ENCODE measurements at regions not wholly inside any gene's neighbourhood (a gene's known extent, or its start where the extent isn't known, plus 50 kb on each side); places are given as distances from the start of the nearest gene placed in this dataset.
"Not testable (repeated sequence)": the region's sequence is repeated elsewhere in the genome, so short reads cannot be mapped to it uniquely, and the experiment has no call there.

DNA sequence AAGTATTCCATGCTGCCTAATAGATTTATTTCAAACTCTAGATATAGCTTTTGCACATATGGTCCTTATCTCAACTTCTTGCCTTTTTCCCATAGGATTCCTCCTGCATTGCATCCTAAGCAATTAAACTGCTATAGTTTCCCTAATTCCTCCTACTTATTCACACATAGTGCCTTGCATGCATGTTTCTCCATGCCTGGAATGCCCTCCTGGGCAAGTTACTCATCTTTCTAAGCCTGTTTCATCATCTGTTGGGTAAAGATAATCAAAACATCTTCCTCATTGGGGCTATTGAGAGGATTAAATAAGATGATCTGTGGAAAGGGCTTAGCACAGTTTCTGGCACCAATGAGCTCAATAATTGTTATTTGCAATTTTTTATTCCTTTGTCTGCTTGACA, 726.5 kb downstream of the SLC4A3 start:
- no peak overlapping the region for H3K27ac Mint-ChIP-seq
- H3K4me3 Mint-ChIP-seq = no peak overlapping the region
- H3K4me1 Mint-ChIP-seq = no peaks in the 10 kb centered on the region
- no peaks in the 10 kb centered on the region for H3K36me3 Mint-ChIP-seq
- no peaks in the 10 kb centered on the region for H3K27me3 Mint-ChIP-seq
- no peaks in the 10 kb centered on the region for H3K9me3 Mint-ChIP-seq

DNA sequence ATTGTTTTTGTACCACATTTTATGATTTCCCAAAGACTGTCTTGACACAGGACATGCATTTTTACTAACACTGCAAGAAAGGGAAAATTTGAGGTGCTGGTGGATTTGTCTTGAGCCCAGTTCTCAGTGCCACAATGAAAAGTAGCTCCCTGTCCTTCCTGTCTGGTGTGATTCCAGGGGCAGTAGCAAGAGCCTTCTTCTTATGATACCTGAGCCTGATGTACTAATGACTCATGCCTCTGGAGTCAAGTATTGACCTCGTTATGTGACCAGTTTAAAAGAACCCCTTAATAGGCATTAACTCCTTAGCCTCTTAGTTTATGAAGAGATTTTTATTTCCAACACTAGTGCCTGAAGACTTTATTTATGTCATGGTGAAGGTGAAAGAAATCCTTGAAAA, 728.6 kb downstream of the SLC4A3 start:
- no peak overlapping the region for H3K4me3 Mint-ChIP-seq
- no peaks in the 10 kb centered on the region for H3K4me1 Mint-ChIP-seq
- H3K36me3 Mint-ChIP-seq = no peaks in the 10 kb centered on the region
- H3K27me3 Mint-ChIP-seq = no peaks in the 10 kb centered on the region
- H3K27ac Mint-ChIP-seq = no peak overlapping the region
- no peaks in the 10 kb centered on the region for H3K9me3 Mint-ChIP-seq

DNA sequence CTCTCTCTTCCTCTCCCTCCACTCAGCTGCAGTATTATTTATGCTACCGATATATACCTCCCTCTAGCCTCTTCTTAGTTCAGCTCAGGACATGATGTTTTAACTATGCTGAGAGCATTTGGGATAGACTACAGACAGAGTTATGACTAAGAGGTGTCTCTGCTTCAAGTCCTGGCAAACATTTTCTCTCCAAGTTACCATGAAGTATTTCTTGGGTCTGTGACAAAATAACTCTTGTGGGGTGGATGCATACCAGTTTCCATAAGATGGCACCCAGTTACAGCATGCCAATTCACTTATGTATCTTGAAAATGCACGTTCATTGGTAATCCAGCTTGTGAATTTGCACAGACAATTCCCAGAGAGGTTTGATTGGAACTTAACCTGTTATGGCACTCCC, 737.6 kb downstream of the SLC4A3 start:
- Mint-ChIP-seq H3K4me1 (no peaks in the 10 kb centered on the region), H3K36me3 (no peaks in the 10 kb centered on the region), H3K27ac (no peak overlapping the region), H3K4me3 (no peak overlapping the region), H3K27me3 (no peaks in the 10 kb centered on the region), H3K9me3 (peaks cover 6% of the 10 kb centered on the region)

DNA sequence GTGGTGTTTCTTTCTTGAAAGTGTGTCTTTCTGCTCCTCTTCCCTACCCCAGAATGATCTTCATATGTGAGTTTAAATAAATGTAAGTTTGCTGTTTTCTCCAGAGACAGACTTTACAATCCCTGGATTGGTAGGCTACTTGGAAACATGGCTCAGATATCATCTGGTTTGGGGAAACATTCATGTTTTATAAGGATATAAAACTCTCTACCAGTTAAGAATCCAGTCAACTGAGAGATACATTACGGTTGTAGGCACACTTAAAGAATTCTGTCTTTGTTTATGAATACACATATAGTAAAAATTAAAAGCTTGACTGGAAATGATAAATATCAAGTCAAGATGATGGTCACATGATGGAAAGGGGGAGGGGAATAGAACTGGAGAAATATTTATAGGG, 739.3 kb downstream of the SLC4A3 start:
- Mint-ChIP-seq H3K4me1 (no peaks in the 10 kb centered on the region), H3K27ac (no peak overlapping the region), H3K4me3 (no peak overlapping the region), H3K9me3 (peaks cover 3% of the 10 kb centered on the region), H3K27me3 (no peaks in the 10 kb centered on the region), H3K36me3 (no peaks in the 10 kb centered on the region)

DNA sequence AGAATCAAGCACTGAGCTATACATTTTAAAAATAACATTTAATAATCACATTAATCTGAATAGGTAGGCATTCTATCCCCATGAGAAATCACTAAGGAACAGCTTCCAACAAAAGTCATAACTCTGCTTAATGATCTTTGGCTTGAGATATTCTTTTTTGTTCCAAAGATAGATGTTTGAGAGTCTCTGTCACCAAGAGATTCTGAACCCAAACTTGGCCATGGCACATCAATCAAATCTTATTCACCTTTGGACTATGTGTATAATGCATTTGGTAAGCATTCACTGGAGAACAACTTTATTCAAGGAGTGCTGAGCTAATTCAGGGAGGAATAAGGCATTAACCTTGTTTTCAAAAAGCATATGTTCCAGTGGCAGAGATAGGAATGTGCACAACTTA, 743.3 kb downstream of the SLC4A3 start:
- H3K9me3 Mint-ChIP-seq = no peaks in the 10 kb centered on the region
- H3K27me3 Mint-ChIP-seq = no peaks in the 10 kb centered on the region
- H3K36me3 Mint-ChIP-seq = no peaks in the 10 kb centered on the region
- no peak overlapping the region for H3K4me3 Mint-ChIP-seq
- no peaks in the 10 kb centered on the region for H3K4me1 Mint-ChIP-seq
- no peak overlapping the region for H3K27ac Mint-ChIP-seq

DNA sequence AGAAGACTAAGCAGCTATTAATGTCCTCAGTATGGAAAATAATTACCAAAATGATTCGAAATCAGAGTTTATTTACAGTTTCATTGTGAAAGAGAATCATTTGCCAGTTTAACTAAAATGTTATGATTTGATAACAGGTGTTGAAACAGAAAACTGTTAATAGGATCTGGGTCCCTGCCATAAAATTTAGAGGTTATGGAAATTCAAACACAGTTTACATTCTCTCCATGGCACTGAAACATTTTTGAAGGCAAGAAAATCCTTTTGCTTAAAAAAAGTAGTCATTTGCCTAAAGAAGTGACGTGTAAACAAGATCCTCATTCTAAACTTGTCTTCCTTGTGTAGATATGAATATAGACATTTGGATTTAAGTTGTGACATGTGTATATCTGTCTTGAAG, 743.8 kb downstream of the SLC4A3 start:
- H3K27me3 Mint-ChIP-seq = no peaks in the 10 kb centered on the region
- H3K9me3 Mint-ChIP-seq = no peaks in the 10 kb centered on the region
- H3K4me3 Mint-ChIP-seq = no peak overlapping the region
- H3K27ac Mint-ChIP-seq = no peak overlapping the region
- H3K4me1 Mint-ChIP-seq = no peaks in the 10 kb centered on the region
- no peaks in the 10 kb centered on the region for H3K36me3 Mint-ChIP-seq

DNA sequence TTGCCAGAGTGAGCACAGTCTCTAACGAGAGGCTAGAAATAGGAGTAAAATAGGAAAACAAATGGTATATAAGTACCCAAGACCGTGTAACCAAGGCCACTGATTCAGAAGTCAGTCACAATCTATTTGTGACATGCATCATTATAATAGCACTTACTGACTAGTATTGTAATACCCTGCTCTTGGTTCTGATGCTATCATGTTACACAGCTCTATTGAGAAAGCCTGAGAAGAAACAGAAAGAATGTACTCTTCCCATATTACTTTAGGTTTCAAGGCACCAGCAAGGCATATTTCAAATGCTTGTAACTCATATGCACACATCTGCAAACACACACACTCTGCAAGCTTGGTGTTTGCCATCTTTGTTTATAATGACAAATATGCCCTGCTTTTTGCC, 746.4 kb downstream of the SLC4A3 start:
- H3K4me1 Mint-ChIP-seq = no peaks in the 10 kb centered on the region
- H3K27ac Mint-ChIP-seq = no peak overlapping the region
- no peak overlapping the region for H3K4me3 Mint-ChIP-seq
- no peaks in the 10 kb centered on the region for H3K27me3 Mint-ChIP-seq
- no peaks in the 10 kb centered on the region for H3K9me3 Mint-ChIP-seq
- H3K36me3 Mint-ChIP-seq = no peaks in the 10 kb centered on the region

DNA sequence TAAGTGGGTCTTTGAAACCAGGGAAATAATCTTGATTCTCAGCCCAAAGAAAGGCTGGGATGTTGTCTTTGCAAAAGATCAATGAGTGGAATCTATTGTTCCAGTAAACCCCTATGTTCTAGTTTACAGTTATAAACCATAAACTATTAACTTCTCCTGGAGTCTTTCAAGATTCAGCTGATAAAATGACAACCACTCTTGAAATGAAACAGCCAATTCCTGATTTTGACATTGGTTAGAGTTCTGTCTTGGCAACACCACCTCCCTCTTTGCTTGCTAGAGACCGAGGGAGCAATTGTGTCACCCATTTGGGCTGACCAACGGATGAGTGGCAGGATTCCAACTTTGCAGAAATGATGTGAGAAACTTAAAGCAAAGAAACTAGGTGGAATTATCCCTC, 746.9 kb downstream of the SLC4A3 start:
- H3K36me3 Mint-ChIP-seq = no peaks in the 10 kb centered on the region

DNA sequence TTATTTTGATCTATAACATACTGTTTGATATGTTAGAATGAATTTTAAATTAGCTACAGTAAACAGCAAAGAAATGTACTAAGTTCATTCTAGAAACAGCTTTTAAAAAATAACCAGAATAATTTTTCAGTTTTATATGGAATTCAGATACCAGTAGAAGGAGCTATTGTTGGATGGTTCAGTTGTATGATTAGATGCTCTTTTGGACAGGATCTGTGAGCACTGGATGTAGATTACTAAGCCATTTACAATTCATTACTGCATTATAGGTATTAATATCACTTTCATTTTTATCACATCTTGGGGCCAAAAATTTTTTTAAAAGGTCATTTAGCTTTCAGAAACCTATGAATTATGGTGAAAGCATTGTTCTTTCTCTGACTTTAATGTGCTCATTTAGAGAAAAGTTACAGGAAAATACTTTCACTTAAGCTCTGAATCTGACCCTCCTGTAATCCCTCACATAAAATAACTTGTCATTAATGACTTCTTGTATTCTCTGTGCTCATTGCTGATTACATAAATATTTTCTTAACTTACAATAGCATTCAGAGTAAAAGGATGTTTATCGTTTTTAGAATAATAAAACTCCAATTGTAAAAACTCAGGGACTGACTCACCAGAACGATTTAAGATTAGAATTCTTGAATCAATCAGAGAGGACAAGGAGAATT, 750.2 kb downstream of the SLC4A3 start:
- Mint-ChIP-seq H3K4me1 (no peaks in the 10 kb centered on the region), H3K9me3 (peaks cover 18% of the 10 kb centered on the region), H3K27ac (no peak overlapping the region), H3K36me3 (no peaks in the 10 kb centered on the region), H3K27me3 (no peaks in the 10 kb centered on the region), H3K4me3 (no peak overlapping the region)

More for the DNA sequence above, 746.9 kb downstream of the SLC4A3 start:
- H3K4me3 Mint-ChIP-seq = no peak overlapping the region
- no peak overlapping the region for H3K27ac Mint-ChIP-seq
- H3K27me3 Mint-ChIP-seq = no peaks in the 10 kb centered on the region
- no peaks in the 10 kb centered on the region for H3K9me3 Mint-ChIP-seq
- H3K4me1 Mint-ChIP-seq = no peaks in the 10 kb centered on the region

DNA sequence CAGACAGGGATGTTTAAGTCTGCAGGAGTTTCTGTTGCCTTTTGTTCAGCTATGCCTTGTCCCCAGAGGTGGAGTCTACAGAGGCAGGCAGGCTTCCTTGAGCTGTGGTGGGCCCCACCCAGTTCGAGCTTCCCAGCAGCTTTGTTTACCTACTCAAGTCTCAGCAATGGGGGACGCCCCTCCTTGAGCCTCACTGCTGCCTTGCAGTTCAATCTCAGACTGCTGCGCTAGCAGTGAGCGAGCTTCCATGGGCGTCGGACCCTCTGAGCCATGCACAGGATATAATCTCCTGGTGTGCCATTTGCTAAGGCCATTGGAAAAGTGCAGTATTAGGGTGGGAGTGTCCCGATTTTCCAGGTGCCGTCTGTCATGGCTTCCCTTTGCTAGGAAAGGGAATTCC, 760.3 kb downstream of the SLC4A3 start:
- H3K36me3 Mint-ChIP-seq, H3K4me3 Mint-ChIP-seq, H3K27ac Mint-ChIP-seq, H3K4me1 Mint-ChIP-seq, H3K9me3 Mint-ChIP-seq, H3K27me3 Mint-ChIP-seq: not testable (repeated sequence)

DNA sequence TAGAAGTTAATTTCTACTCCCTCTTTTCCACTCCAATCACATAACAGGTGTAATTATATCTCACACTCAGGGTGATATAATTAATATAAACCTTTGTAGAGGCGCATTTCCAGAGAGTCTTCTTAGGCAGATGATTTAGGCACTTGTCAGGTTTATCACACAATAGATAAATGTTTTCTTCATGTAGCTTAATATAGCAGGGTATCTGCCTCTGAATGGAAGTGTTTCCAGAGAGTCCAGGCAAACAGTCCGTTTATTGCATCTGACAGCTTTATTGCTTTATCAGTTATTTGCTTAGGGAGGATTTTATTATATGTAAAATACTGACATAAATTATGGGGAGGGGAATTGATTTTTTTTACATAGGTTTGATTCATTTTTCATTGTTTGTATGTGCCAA, 766.3 kb downstream of the SLC4A3 start:
- no peaks in the 10 kb centered on the region for H3K9me3 Mint-ChIP-seq
- H3K27me3 Mint-ChIP-seq = peaks cover 3% of the 10 kb centered on the region
- no peaks in the 10 kb centered on the region for H3K36me3 Mint-ChIP-seq
- no peak overlapping the region for H3K27ac Mint-ChIP-seq
- no peaks in the 10 kb centered on the region for H3K4me1 Mint-ChIP-seq
- no peak overlapping the region for H3K4me3 Mint-ChIP-seq

DNA sequence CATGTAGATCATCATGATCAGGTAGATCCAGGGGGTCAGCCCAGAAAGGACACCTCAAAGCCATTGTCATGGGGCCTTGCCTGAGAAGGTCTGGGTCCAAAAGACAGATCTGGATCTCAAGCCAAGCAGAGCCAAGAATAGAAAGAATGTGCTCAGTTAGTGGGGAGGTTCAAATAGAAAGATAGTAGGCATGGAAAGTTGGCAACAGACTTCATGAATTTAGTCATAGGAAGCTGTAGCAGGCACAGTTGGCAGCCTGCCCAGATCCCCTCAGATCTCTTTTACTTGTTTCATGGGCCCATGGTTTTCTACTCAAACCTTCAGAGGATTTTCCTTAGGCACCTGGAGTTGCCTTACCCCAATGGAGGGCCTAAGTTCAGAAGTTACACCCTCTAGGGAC, 767.0 kb downstream of the SLC4A3 start:
- H3K4me1 Mint-ChIP-seq = no peaks in the 10 kb centered on the region
- H3K4me3 Mint-ChIP-seq = no peak overlapping the region
- H3K27me3 Mint-ChIP-seq = peaks cover 2% of the 10 kb centered on the region
- no peaks in the 10 kb centered on the region for H3K36me3 Mint-ChIP-seq
- H3K27ac Mint-ChIP-seq = no peak overlapping the region
- no peaks in the 10 kb centered on the region for H3K9me3 Mint-ChIP-seq

DNA sequence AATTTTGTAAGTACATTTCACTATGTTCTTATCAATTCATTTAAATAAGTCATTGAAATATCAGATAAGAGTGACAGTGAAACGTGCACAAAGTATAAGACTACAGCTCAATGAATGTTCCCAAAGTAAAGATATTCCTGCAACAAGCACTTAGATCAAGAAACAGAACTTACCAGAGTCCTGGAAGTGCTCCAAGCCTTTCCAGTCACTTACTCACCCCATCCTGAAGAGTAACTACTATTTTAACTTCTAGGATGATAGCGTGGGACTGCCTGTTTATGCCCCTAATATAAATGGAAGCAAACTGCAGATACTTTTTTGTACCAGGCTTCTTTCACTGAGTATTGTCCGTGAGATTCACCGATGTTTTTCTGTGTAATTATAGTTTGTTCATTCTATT, 768.9 kb downstream of the SLC4A3 start:
- no peak overlapping the region for H3K27ac Mint-ChIP-seq
- H3K36me3 Mint-ChIP-seq = no peaks in the 10 kb centered on the region
- H3K27me3 Mint-ChIP-seq = no peaks in the 10 kb centered on the region
- H3K4me3 Mint-ChIP-seq = no peak overlapping the region
- no peaks in the 10 kb centered on the region for H3K4me1 Mint-ChIP-seq
- H3K9me3 Mint-ChIP-seq = peaks cover 4% of the 10 kb centered on the region

DNA sequence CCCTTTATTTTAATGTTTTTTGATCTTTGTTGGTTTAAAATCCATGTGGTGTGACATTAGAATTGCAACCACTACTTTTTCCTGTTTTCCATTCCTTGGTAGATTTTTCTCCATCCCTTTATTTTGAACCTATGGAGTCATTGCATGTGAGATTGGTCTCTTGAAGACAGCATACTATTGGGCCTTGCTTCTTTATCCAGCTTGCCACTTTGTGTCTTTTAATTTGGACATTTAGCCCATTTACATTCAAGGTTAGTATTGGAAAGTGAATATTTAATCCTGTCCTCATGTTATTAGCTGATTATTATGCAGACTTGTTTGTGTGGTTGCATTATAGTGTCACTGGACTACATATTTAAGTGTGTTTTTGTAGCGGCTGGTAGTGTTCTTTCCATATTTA, 782.9 kb downstream of the SLC4A3 start:
- Mint-ChIP-seq H3K36me3 (no peaks in the 10 kb centered on the region), H3K9me3 (peaks cover 22% of the 10 kb centered on the region), H3K4me3 (no peak overlapping the region), H3K4me1 (no peaks in the 10 kb centered on the region), H3K27ac (no peak overlapping the region), H3K27me3 (peaks cover 1% of the 10 kb centered on the region)

DNA sequence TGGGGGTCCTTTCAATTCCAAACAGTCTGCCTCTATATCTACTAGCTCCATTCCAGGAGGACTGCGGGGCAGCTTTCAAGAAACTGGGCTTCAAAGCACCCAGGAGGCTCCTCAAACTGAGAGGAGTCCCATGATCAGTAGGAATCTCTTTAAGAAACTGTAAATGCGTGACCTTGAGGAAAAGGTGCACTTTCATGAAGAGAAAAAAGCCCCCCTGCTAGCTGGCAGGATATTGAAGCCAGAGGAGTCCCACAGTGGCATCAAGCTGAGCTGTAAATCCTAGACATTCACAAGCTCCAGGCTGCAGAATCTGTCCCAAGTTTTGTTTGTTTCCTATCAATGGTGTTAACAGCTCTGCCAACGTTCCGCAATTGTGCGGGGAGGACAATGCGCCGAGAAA, 790.1 kb downstream of the SLC4A3 start:
- no peaks in the 10 kb centered on the region for H3K4me1 Mint-ChIP-seq
- H3K4me3 Mint-ChIP-seq = no peak overlapping the region
- no peaks in the 10 kb centered on the region for H3K9me3 Mint-ChIP-seq

DNA sequence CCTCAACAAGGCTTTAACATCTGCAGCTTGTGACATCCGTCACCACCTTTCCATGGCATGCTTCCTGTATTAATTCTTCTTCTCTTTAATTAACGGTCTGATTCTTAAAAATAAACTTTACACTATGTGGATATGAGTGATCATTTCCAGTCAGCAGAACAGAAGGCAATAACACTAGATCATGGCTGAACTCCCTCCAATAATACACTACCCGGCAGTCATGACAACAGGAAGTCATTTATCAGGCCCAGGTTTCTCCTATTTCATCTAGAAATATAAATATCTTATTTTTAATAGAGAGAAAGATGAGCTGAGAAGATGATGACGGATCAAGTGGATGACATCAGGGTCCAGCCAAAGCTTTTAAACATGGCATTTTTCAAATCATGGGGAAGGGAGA, 792.2 kb downstream of the SLC4A3 start:
- no peaks in the 10 kb centered on the region for H3K9me3 Mint-ChIP-seq

More for the DNA sequence above, 790.1 kb downstream of the SLC4A3 start:
- peaks cover 1% of the 10 kb centered on the region for H3K27me3 Mint-ChIP-seq
- no peak overlapping the region for H3K27ac Mint-ChIP-seq
- no peaks in the 10 kb centered on the region for H3K36me3 Mint-ChIP-seq

DNA sequence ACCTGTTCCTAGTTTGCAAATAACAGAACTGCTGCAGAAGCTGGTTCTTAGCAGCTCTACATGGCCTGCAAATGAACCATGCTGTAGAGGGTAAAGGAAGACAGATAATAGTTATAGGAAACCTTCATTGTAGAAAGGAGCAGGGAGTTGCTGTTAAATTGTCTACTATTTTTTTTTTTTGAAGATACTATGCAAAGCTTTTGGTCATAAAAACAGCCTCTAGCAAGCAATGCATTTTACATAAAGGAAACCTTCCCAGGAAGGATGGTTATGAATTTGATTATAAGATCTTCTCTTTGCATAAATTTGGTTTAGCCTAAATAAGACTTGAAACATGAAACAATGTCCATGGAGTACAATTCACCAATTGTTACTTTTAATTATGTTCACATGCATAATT, 793.4 kb downstream of the SLC4A3 start:
- no peaks in the 10 kb centered on the region for H3K4me1 Mint-ChIP-seq
- H3K4me3 Mint-ChIP-seq = no peak overlapping the region
- H3K36me3 Mint-ChIP-seq = no peaks in the 10 kb centered on the region
- no peaks in the 10 kb centered on the region for H3K9me3 Mint-ChIP-seq
- H3K27me3 Mint-ChIP-seq = no peaks in the 10 kb centered on the region
- H3K27ac Mint-ChIP-seq = no peak overlapping the region

More for the DNA sequence above, 792.2 kb downstream of the SLC4A3 start:
- H3K36me3 Mint-ChIP-seq = no peaks in the 10 kb centered on the region
- H3K27me3 Mint-ChIP-seq = no peaks in the 10 kb centered on the region
- no peak overlapping the region for H3K27ac Mint-ChIP-seq
- no peak overlapping the region for H3K4me3 Mint-ChIP-seq
- no peaks in the 10 kb centered on the region for H3K4me1 Mint-ChIP-seq
